Motor neuron (in vitro differentiated cells): ENCODE measurements at regions not wholly inside any gene's neighbourhood (a gene's known extent, or its start where the extent isn't known, plus 50 kb on each side); places are given as distances from the start of the nearest gene placed in this dataset.
A peak's percentile ranks its signal among the peaks of the same experiment; 100 is the strongest.

Experiments
- ATAC-seq, 8 experiments: fragments of 200-7000 bp; cut with Tn5 transposase; replicated peaks in 6 of 8; 2 replicates each; pipeline ENCODE4 v1.8.0; 2021; ENCODE audit warnings: mild to moderate bottlenecking in 8 of 8, moderate library complexity in 8 of 8
- H3K27ac ChIP-seq, 2 donors: fragments of 250-450 bp; sonication (Bioruptor Pico); 2 replicates each; pipeline ENCODE4 v1.9.0; 2021; ENCODE audit warnings: antibody characterized with exemption in 2 of 2, mild to moderate bottlenecking in 2 of 2, moderate library complexity in 1 of 2
- H3K4me1 ChIP-seq, 2 donors: fragments of 250-450 bp; sonication (Bioruptor Pico); replicated peaks in 1 of 2; 2 replicates each; pipeline ENCODE4 v1.6.1; 2021; ENCODE audit warnings: antibody characterized with exemption in 2 of 2, mild to moderate bottlenecking in 2 of 2, moderate library complexity in 1 of 2
- H3K4me3 ChIP-seq, 5 donors: fragments of 250-450 bp; sonication (Bioruptor Pico); 2 replicates each; pipeline ENCODE4 v1.9.0; 2021; ENCODE audit warnings: antibody characterized with exemption in 5 of 5, mild to moderate bottlenecking in 5 of 5, moderate library complexity in 4 of 5
- WGBS, 10 experiments: fragments of 450-650 bp; shearing (Covaris generic); methylation state at CpG; one replicate each; pipeline ENCODE4 v1.0.0; 2022; 5-methylcytosine and 5-hydroxymethylcytosine counted together
- in situ Hi-C, 9 experiments: fragments of 400-800 bp; cut with MboI; loops; one replicate each; pipeline ENCODE4 v1.15.0; 2021; ENCODE audit warnings: low sequenced_read_pairs in 9 of 9, low pct_unique_long_range_greater_than_20kb in 2 of 9; ENCODE audit not compliant: unreplicated experiment in 9 of 9

DNA sequence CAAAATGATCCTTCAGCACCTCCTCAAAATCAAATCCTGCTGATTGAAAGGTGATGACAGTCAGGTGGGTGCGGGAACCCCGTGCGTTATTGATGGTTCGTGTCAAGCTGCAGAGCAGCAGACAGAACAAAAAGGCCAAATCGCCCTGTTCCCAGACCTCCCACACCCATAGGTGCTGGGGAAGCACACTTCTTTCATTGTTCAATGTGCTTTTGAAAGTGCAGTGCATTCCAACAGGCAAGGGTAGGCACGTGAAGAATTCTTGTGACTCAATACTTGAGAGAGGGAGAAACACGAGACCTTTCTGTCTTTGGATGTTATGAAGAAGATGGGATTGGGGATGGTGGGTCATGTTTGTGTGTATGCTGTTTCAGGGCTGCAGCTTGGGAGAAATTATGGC lies 514.0 kb downstream of the MCTP2 start:
- WGBS, 10 experiments, result 12 to 86% (median 70%) methylated on average over 1 to 7 of the region's 7 CpGs; no CpG with 5 or more reads in 3 of the 10 experiments
- in situ Hi-C loops, result no loop called here
- Histone ChIP-seq H3K4me1 (peaks cover 9 to 17% of the 10 kb centered on the region in 2 donors), H3K4me3 (no peak overlapping the region), H3K27ac (no peak overlapping the region)
- ATAC-seq, result no peak

DNA sequence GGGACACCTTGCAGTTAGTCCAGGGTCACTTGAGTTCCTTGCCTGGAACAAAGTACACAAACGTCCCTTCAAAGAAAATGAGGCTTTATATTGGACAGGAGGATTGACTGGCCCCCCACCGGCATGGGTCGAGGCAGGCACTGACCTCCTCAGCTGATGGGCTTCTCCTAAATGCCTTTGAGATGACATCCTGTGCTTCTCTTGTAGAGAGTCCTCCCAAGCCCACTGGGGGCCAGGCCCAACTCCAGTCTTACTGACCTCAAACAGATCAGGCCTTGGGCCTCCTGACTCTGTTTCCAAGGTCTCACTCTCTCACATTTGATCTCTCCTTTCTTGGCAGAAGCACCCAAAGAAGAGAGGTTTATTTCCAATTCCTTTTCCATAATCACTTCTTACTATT lies 516.1 kb downstream of the MCTP2 start:
- ATAC-seq, result no peak
- Histone ChIP-seq H3K4me1 (peaks cover 9 to 17% of the 10 kb centered on the region in 2 donors), H3K27ac (no peak overlapping the region), H3K4me3 (no peak overlapping the region)
- 0 to 80% (median 30%) methylated on average over 1 to 3 of the region's 3 CpGs; no CpG with 5 or more reads in 2 of the 10 experiments for WGBS, 10 experiments
- in situ Hi-C loops, result no loop called here

DNA sequence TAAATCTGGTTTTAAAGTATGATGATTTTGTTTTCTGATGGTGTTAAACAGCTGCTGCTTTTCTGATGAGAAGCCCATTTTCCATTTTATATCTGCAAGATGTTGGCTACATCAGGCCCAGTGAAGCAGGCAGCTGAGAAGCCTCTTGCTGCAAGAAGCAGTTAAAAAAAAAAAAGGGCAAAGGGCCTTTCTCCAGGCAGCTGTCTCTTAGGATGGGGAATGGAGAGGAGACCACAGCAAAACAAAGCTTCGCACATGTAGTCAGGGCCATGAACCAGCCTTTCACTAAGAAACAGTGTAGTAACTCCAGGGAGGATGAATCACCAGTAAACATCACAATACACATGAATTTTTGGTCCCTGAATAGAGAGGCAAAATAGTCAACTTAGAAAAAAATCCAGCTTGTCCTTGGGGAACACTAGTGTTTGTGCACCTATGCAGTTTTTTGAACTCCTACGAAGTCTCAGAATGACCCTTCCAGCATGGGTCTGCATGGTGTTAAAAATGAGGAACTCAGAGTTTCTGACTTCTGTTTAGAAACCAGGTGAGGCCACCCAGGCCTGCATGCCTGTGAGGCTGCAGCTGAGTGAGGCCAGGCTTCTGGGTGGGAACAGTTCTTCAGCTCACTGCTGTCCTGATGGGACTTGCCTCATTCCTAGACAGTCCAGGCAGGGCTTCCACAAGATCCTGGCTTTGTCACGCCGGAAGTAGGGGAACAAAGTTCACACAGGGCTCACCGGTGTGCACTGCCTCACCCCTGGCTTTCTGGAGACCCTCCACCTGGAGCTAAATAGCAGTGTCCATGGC lies 518.7 kb downstream of the MCTP2 start:
- H3K4me1 ChIP-seq, result peaks cover 3% of the 10 kb centered on the region in 2 donors
- WGBS, 10 experiments, result 33 to 93% (median 67%) methylated on average over 1 to 3 of the region's 5 CpGs; no CpG with 5 or more reads in 3 of the 10 experiments
- in situ Hi-C loops, result no loop called here
- peak in 5 of 8 experiments; percentile 47 to 100 (median 73) for ATAC-seq
- no peak overlapping the region for H3K27ac ChIP-seq
- H3K4me3 ChIP-seq, result no peak overlapping the region

DNA sequence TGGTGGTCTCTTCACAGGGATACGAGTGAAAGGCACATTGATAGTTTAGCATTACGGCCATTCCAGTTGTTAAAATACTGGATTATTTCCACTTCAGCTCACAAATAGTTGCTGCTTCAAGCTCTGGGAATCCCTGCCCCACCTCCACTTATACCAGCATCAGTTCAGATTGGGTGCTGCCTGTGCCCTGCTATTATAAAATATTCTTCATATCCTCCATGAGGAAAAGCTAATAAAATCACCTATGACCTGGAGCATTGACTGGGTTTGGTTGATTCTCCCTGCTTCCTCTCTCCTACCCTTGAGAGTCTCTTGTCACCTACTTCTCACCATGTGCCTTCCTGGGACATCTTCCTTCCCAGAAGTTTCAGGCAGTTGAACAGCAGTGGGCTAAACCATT lies 529.0 kb downstream of the MCTP2 start:
- 20 to 100% (median 40%) methylated on average over 1 to 2 of the region's 2 CpGs; no CpG with 5 or more reads in 5 of the 10 experiments for WGBS, 10 experiments
- no peak for ATAC-seq

DNA sequence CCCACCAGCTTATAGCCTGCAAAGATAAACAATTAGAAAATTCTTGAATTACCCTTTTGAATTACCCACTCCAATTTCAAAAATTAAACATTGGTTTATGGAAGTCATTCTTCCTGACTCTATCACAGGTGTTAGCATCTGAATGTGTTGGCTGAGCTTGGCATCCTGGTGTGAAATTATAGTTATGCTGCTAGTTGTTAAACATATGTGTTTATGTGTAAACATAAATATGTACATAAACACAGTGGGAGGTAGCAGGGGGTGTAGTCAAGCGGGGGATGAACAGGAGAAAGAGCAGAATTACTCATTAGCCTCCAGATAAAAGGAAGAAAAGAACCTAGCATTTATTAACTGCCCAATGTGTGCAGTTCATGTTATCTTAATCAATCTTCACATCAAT lies 530.2 kb downstream of the MCTP2 start:
- ATAC-seq, result no peak
- Histone ChIP-seq H3K4me1 (no peaks in the 10 kb centered on the region), H3K27ac (no peak overlapping the region), H3K4me3 (no peak overlapping the region)
- in situ Hi-C loops, result no loop called here
- WGBS, 10 experiments, result 0 to 57% (median 50%) methylated on average over 1 of the region's 1 CpG; no CpG with 5 or more reads in 3 of the 10 experiments

More for the DNA sequence above, 529.0 kb downstream of the MCTP2 start:
- H3K4me1 ChIP-seq, result no peaks in the 10 kb centered on the region
- in situ Hi-C loops, result no loop called here
- no peak overlapping the region for H3K27ac ChIP-seq
- H3K4me3 ChIP-seq, result no peak overlapping the region

DNA sequence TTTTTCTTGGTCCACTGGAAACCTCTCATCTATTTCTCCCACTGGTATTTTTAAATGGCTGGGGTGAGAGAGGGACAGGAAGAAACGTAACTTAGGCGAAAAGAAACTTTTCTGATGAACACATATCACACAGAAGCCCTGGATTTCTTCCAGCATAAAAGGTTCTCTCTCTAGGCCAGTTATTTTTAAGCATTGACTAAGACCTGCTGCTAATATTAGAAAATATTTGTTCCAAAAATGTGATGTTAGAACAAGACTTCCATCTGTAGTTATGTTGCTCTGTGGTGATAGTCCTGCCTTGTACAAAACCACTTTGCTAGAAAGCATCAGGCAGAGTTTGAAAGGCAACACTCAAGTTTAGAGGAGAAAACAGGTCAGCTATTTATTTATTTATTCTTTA lies 537.7 kb downstream of the MCTP2 start:
- WGBS, 10 experiments, result 12 to 100% (median 67%) methylated on average over 1 to 2 of the region's 2 CpGs; no CpG with 5 or more reads in 2 of the 10 experiments
- Histone ChIP-seq H3K4me3 (no peak overlapping the region), H3K27ac (no peak overlapping the region), H3K4me1 (peaks cover 0 to 17% of the 10 kb centered on the region in 2 donors)
- in situ Hi-C loops, result no loop called here
- no peak for ATAC-seq

DNA sequence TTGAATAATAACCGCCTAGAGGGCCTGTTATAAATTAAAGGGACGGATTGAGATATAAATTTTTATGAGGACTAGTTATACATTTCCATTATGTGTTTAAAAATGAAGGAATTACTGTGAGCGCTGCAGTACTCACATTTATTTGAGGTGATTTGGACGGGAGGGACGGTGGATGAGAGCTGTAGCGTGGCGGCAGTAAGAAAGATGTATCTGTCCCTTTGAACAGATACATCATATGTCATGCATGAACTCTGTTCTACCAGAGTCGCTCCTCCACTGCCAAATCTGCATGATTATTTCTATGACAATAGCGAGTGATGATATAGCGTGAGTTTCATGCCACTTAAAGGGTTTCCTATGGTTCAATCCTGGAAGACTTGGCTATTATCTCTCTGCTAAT lies 538.8 kb downstream of the MCTP2 start:
- no peak overlapping the region for H3K4me3 ChIP-seq
- H3K27ac ChIP-seq, result no peak overlapping the region
- peaks cover 0 to 22% of the 10 kb centered on the region in 2 donors for H3K4me1 ChIP-seq
- WGBS, 10 experiments, result 46 to 80% (median 66%) methylated on average over 3 to 10 of the region's 10 CpGs; no CpG with 5 or more reads in 1 of the 10 experiments
- ATAC-seq, result peak in 5 of 8 experiments; percentile 46 to 98 (median 79)
- in situ Hi-C loops, result no loop called here

DNA sequence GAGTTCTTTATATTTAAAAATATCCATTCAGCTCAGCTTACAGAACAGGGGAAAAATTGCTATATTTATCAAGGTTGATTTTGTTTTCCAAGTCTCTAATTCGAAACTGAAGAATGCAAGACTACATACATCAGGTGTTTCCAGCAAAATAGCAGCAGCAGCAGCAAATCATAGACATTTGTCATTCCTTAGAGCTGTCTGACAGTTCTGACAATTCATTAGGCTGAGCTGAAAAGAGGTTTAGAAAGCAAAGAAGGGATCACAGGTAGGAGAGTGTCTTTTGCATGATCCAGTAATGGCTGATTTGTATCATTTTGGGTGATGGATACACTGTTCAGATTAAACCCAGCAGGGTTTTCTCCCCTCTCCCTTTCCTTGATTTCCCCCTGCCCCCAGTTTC lies 545.7 kb downstream of the MCTP2 start:
- WGBS, 10 experiments, result 17 to 100% (median 80%) methylated on average over 1 of the region's 1 CpG; no CpG with 5 or more reads in 5 of the 10 experiments
- no peak overlapping the region for H3K4me3 ChIP-seq
- peaks cover 7 to 17% of the 10 kb centered on the region in 2 donors for H3K4me1 ChIP-seq
- no peak overlapping the region for H3K27ac ChIP-seq
- peak in 1 of 8 experiments; percentile 25 for ATAC-seq
- in situ Hi-C loops, result loop anchor here in 1 of 9 experiments (25.0 kb wide), 1 partner anchor 110 kb away; no protein-coding TSS in a partner anchor

DNA sequence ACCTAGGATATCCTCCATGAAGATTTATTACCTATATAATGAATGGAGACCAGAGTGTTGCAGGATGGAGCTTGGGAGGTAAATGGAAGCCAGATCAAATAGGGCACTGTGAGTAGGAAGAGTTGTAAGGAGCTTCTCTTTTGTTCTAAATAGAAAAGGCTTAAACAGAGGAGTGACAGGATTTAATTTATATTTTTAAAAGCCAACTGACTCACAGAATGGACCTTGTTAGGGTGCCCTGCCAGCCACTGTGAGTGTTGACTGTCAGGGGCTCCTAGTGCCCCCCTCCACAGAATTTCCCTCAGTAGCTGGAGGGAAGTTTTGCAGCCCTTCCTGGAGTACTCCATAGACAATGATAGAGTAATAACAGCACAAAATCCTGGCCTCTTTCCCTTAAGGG lies 547.5 kb downstream of the MCTP2 start:
- ATAC-seq, result peak in 5 of 8 experiments; percentile 81 to 97 (median 84)
- Histone ChIP-seq H3K27ac (no peak overlapping the region), H3K4me3 (no peak overlapping the region), H3K4me1 (peaks cover 7 to 17% of the 10 kb centered on the region in 2 donors)
- in situ Hi-C loops, result loop anchor here in 1 of 9 experiments (25.0 kb wide), 1 partner anchor 108 kb away; no protein-coding TSS in a partner anchor

DNA sequence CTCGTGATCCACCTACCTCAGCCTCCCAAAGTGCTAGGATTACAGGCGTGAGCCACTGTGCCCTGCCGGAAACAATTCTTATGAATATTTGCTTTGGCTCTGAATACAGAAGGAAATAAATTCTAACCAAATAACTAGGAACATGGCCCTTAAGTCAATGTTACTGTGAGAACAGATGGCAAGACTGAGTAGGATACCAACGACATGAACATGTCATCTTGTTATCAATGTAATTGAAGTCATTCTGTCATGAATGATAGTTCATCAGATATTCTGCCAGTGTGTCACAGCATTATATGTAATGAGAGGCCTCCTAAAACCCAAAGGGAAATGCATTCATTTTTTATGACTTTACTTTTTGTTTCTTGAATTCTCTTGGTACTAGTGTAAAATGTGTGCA lies 548.8 kb downstream of the MCTP2 start:
- in situ Hi-C loops, result loop anchor here in 1 of 9 experiments (25.0 kb wide), 1 partner anchor 107 kb away; no protein-coding TSS in a partner anchor
- Histone ChIP-seq H3K4me1 (peaks cover 7 to 12% of the 10 kb centered on the region in 2 donors), H3K27ac (no peak overlapping the region), H3K4me3 (no peak overlapping the region)
- no peak for ATAC-seq
- WGBS, 10 experiments, result 0 to 100% (median 91%) methylated on average over 1 to 4 of the region's 4 CpGs; no CpG with 5 or more reads in 1 of the 10 experiments

DNA sequence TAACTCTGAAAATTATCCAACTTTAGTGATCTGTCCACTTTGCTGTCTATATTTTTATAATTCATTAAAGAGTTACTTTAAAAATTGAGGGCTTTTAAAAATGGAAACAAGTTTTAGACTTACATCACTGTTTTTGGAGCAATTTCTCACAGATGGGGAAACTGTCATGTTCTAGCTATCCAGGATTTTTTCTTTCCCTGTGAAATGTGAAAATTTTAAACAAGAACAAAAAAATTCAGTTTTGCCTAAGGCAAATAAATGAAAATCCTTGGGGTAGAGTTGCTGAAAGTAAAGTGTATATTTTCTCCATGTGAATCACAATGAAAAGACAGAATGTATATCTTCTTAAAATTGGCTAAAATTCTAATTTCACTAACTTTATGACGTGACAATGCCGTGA lies 553.7 kb downstream of the MCTP2 start:
- no peak for ATAC-seq
- no peak overlapping the region for H3K27ac ChIP-seq
- H3K4me1 ChIP-seq, result no peaks in the 10 kb centered on the region
- H3K4me3 ChIP-seq, result no peak overlapping the region
- 0 to 100% (median 62%) methylated on average over 1 to 2 of the region's 2 CpGs; no CpG with 5 or more reads in 4 of the 10 experiments for WGBS, 10 experiments
- in situ Hi-C loops, result loop anchor here in 1 of 9 experiments (25.0 kb wide), 1 partner anchor 102 kb away; no protein-coding TSS in a partner anchor

DNA sequence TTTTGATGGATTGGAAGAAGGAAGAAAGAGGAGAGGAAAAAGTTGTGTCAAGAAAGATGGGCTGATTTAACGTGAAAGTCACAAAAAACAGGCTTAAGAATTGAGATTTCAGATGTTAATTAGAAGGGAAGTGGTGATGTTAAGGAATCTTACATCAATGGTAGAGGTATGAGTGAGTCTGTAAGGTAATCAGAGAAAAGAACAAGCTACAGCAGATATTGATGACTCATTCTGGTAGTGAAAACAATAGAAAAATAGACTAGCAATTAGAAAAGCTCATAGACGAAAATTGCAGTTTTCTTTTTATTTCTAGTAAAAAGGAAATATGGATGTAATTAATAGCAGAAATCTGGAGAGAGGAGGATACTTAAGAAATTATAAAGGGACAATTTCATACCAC lies 559.6 kb downstream of the MCTP2 start:
- 0 to 100% (median 63%) methylated on average over 1 to 2 of the region's 2 CpGs for WGBS, 10 experiments
- ATAC-seq, result no peak
- no peak overlapping the region for H3K27ac ChIP-seq
- no peak overlapping the region for H3K4me3 ChIP-seq
- in situ Hi-C loops, result loop anchor here in 1 of 9 experiments (25.0 kb wide), 1 partner anchor 96 kb away; no protein-coding TSS in a partner anchor
- H3K4me1 ChIP-seq, result peaks cover 0 to 25% of the 10 kb centered on the region in 2 donors

DNA sequence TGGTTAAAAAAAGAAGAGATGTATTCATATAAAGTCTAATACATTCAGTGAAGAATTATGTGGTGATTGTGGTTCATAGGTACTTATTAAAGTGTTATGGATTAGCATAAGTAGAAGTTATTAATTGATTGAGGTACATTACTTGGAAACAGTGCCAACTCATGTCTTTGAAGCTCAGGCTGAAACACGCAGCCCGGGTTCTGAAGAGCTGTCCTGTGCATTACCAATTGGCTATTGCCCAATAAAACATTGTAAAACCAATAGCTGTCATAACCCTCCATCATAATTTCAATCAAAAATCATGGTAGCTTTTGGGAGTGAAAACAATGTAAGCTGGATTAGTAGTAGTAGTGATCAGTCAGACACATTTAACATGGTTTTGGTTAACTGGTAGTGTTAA lies 560.1 kb downstream of the MCTP2 start:
- Histone ChIP-seq H3K27ac (no peak overlapping the region), H3K4me1 (peaks cover 0 to 25% of the 10 kb centered on the region in 2 donors), H3K4me3 (no peak overlapping the region)
- no peak for ATAC-seq
- WGBS, 10 experiments, result 0 to 100% (median 88%) methylated on average over 2 of the region's 2 CpGs; no CpG with 5 or more reads in 2 of the 10 experiments
- in situ Hi-C loops, result loop anchor here in 1 of 9 experiments (25.0 kb wide), 1 partner anchor 96 kb away; no protein-coding TSS in a partner anchor
